GM18505 (cell line): ENCODE measurements at regions not wholly inside any gene's neighbourhood (a gene's known extent, or its start where the extent isn't known, plus 50 kb on each side); places are given as distances from the start of the nearest gene placed in this dataset.

Experiments used
- ATAC-seq: cut with Tn5 transposase; IDR thresholded peaks from one replicate; pipeline ENCODE4 v1.9.1; 2021; ENCODE audit not compliant: unreplicated experiment
- POLR2A ChIP-seq: IDR thresholded peaks from 4 replicates; pipeline ENCODE4 v1.6.1; 2011; ENCODE audit warnings: borderline replicate concordance; ENCODE audit not compliant: insufficient read depth, insufficient read length; ENCODE audit errors: extremely low read depth

GRCh38 chr7:96424411-96424810, 102.5 kb upstream of the SLC25A13 start:
- TF ChIP-seq POLR2A = no peak
- no peak for ATAC-seq

GRCh38 chr7:96422388-96422787, 100.5 kb upstream of the SLC25A13 start:
- ATAC-seq = no peak

GRCh38 chr7:96418581-96418980, 96.7 kb upstream of the SLC25A13 start:
- no peak for ATAC-seq
- TF ChIP-seq POLR2A = no peak

More at GRCh38 chr7:96422388-96422787, 100.5 kb upstream of the SLC25A13 start:
- no peak for TF ChIP-seq POLR2A

- no peak for TF ChIP-seq POLR2A
- no peak for ATAC-seq
Measured at GRCh38 chr7:96417784-96418183, 95.9 kb upstream of the SLC25A13 start.

GRCh38 chr7:96416599-96416998, 94.7 kb upstream of the SLC25A13 start:
- no peak for TF ChIP-seq POLR2A
- ATAC-seq = no peak

- no peak for ATAC-seq
Measured at GRCh38 chr7:96416116-96416515, 94.2 kb upstream of the SLC25A13 start.

GRCh38 chr7:96415293-96415940, 93.5 kb upstream of the SLC25A13 start:
- no peak for TF ChIP-seq POLR2A
- ATAC-seq = no peak

More at GRCh38 chr7:96416116-96416515, 94.2 kb upstream of the SLC25A13 start:
- TF ChIP-seq POLR2A = no peak

- no peak for ATAC-seq
- TF ChIP-seq POLR2A = no peak
Measured at GRCh38 chr7:96414931-96415292, 93.0 kb upstream of the SLC25A13 start.

- ATAC-seq = no peak
- TF ChIP-seq POLR2A = no peak
Measured at GRCh38 chr7:96410126-96410839, 88.4 kb upstream of the SLC25A13 start.

- TF ChIP-seq POLR2A = no peak
- no peak for ATAC-seq
Measured at GRCh38 chr7:96408881-96409280, 87.0 kb upstream of the SLC25A13 start.

- TF ChIP-seq POLR2A = no peak
- ATAC-seq = no peak
Measured at GRCh38 chr7:96407427-96407826, 85.5 kb upstream of the SLC25A13 start.

- no peak for ATAC-seq
- no peak for TF ChIP-seq POLR2A
Measured at GRCh38 chr7:96402913-96403312, 81.0 kb upstream of the SLC25A13 start.

- no peak for ATAC-seq
- TF ChIP-seq POLR2A = no peak
Measured at GRCh38 chr7:96401200-96401599, 79.3 kb upstream of the SLC25A13 start.

- ATAC-seq = no peak
- no peak for TF ChIP-seq POLR2A
Measured at GRCh38 chr7:96400518-96400917, 78.6 kb upstream of the SLC25A13 start.
